Naive thymus-derived CD4-positive, alpha-beta T cell (primary cell): ENCODE measurements at regions not wholly inside any gene's neighbourhood (a gene's known extent, or its start where the extent isn't known, plus 50 kb on each side); places are given as distances from the start of the nearest gene placed in this dataset.

Source experiments
- ATAC-seq: fragments of 150-1000 bp; cut with Tn5 transposase; 2 replicates; pipeline ENCODE4 v1.10.0; 2021; ENCODE audit warnings: mild to moderate bottlenecking, moderate library complexity
- CTCF ChIA-PET: fragments of 350-600 bp; sonication (Branson Sonifier 250); formaldehyde crosslinking; loops from one replicate; lab custom pipeline; 2021; ENCODE audit warnings: antibody characterized with exemption; lab: Charles Lee
- POLR2A ChIA-PET: fragments of 350-600 bp; sonication (Branson Sonifier 250); formaldehyde crosslinking; loops from one replicate; lab custom pipeline; 2021; ENCODE audit warnings: antibody characterized with exemption, inconsistent platforms; lab: Charles Lee
- DNase-seq, 9 donors: peaks; one replicate each; pipeline versions ENCODE4 v3.0.0 to v3.0.0-alpha.2; 2020 to 2022; ENCODE audit warnings: mixed read lengths in 1 of 9
- H3K27ac ChIP-seq: one replicate; pipeline ENCODE4 v1.7.0; 2013; ENCODE audit warnings: mild to moderate bottlenecking, low read depth, low read length, moderate library complexity
- H3K27me3 ChIP-seq, 2 donors: one replicate each; pipeline ENCODE4 v1.7.0; 2013; ENCODE audit warnings: low read length in 2 of 2, mild to moderate bottlenecking in 2 of 2, moderate library complexity in 2 of 2; ENCODE audit not compliant: control insufficient read depth in 2 of 2, insufficient read depth in 2 of 2
- H3K36me3 ChIP-seq, 3 experiments: 1 replicate in 2 of 3; 2 replicates in 1 of 3; pipeline ENCODE4 v1.7.0; 2013; ENCODE audit warnings: low read length in 3 of 3, mild to moderate bottlenecking in 3 of 3, moderate library complexity in 1 of 3; ENCODE audit not compliant: insufficient read depth in 3 of 3, control insufficient read depth in 2 of 3
- H3K4me1 ChIP-seq, 2 donors: one replicate each; pipeline ENCODE4 v1.7.0; 2013; ENCODE audit warnings: low read length in 2 of 2, mild to moderate bottlenecking in 2 of 2, moderate library complexity in 1 of 2; ENCODE audit not compliant: control insufficient read depth in 2 of 2, insufficient read depth in 2 of 2
- H3K4me3 ChIP-seq: 2 replicates; pipeline ENCODE4 v1.7.0; 2013; ENCODE audit warnings: mild to moderate bottlenecking, low read length
- H3K9me3 ChIP-seq, 3 experiments: 1 replicate in 2 of 3; 2 replicates in 1 of 3; pipeline ENCODE4 v1.7.0; 2013; ENCODE audit warnings: low read length in 3 of 3; ENCODE audit not compliant: control insufficient read depth in 2 of 3
- H3K27ac Mint-ChIP-seq, 9 donors: one replicate each; pipeline ENCODE4 v1.8.0; 2020 to 2022; ENCODE audit warnings: mixed read lengths in 9 of 9, mild to moderate bottlenecking in 8 of 9, moderate library complexity in 5 of 9, inconsistent platforms in 2 of 9
- H3K27me3 Mint-ChIP-seq, 5 donors: one replicate each; pipeline ENCODE4 v1.8.0; 2021 to 2022; ENCODE audit warnings: mixed read lengths in 5 of 5, mild to moderate bottlenecking in 1 of 5
- H3K36me3 Mint-ChIP-seq, 5 donors: one replicate each; pipeline ENCODE4 v1.8.0; 2020 to 2022; ENCODE audit warnings: mixed read lengths in 5 of 5, mild to moderate bottlenecking in 3 of 5, inconsistent platforms in 1 of 5
- H3K4me1 Mint-ChIP-seq, 7 donors: one replicate each; pipeline ENCODE4 v1.8.0; 2020 to 2022; ENCODE audit warnings: mixed read lengths in 7 of 7, mild to moderate bottlenecking in 3 of 7, inconsistent platforms in 1 of 7
- H3K4me3 Mint-ChIP-seq, 10 donors: one replicate each; pipeline ENCODE4 v1.8.0; 2020 to 2022; ENCODE audit warnings: mild to moderate bottlenecking in 10 of 10, mixed read lengths in 10 of 10, moderate library complexity in 6 of 10, inconsistent platforms in 2 of 10
- H3K9me3 Mint-ChIP-seq, 11 donors: one replicate each; pipeline ENCODE4 v1.8.0; 2020 to 2022; ENCODE audit warnings: mixed read lengths in 11 of 11, mild to moderate bottlenecking in 4 of 11, inconsistent platforms in 1 of 11, moderate library complexity in 1 of 11
- intact Hi-C, 2 donors: fragments of 100-400 bp; cut with micrococcal nuclease; formaldehyde crosslinking; loops; one replicate each; pipeline ENCODE4 v1.15.1; 2023

DNA sequence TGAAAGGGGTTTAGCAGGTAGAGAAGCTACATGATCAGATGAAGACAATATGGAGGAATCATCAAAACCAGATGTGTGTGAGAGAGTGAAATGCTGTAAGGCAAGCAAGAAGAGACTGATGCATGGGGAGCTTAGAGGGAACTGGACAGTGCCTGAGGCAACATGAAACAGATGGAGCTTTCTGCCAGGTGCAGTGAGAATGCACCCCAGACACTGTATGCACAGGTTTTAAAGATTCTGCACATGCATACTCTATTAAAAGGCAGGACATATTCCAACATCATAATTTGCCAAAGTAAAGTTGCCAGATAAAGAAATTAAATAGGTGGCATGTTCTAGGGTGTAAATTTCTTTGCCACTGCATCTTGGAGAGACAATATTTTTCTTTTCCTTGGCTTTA lies 200.1 kb downstream of the AMY1C start:
- Histone ChIP-seq H3K27me3 (no peaks in the 10 kb centered on the region), H3K36me3 (no peaks in the 10 kb centered on the region), H3K4me1 (no peaks in the 10 kb centered on the region), H3K27ac (no peak overlapping the region), H3K9me3 (no peaks in the 10 kb centered on the region), H3K4me3 (no peak overlapping the region)
- Mint-ChIP-seq H3K27me3 (no peaks in the 10 kb centered on the region), H3K4me1 (no peaks in the 10 kb centered on the region), H3K36me3 (no peaks in the 10 kb centered on the region), H3K4me3 (no peak overlapping the region), H3K27ac (no peak overlapping the region), H3K9me3 (peaks cover 0 to 7% (median 0%) of the 10 kb centered on the region in 11 donors)
- no peak for ATAC-seq
- DNase-seq, result no peak
- intact Hi-C loops, result no loop called here
- POLR2A ChIA-PET, result no interaction called here
- CTCF ChIA-PET, result no interaction called here

GRCh38 chr1:103953386-103953785 lies 203.7 kb downstream of the AMY1C start:
- H3K36me3 Mint-ChIP-seq, result no peaks in the 10 kb centered on the region
- CTCF ChIA-PET, result no interaction called here
- no peak for DNase-seq
- no peak overlapping the region for H3K4me3 ChIP-seq
- H3K27ac ChIP-seq, result no peak overlapping the region
- H3K4me3 Mint-ChIP-seq, result no peak overlapping the region
- H3K27ac Mint-ChIP-seq, result no peak overlapping the region
- POLR2A ChIA-PET, result no interaction called here
- H3K4me1 Mint-ChIP-seq, result no peaks in the 10 kb centered on the region
- intact Hi-C loops, result no loop called here
- no peaks in the 10 kb centered on the region for H3K9me3 ChIP-seq
- H3K4me1 ChIP-seq, result no peaks in the 10 kb centered on the region
- H3K27me3 ChIP-seq, result no peaks in the 10 kb centered on the region
- no peak for ATAC-seq
- H3K36me3 ChIP-seq, result no peaks in the 10 kb centered on the region
- H3K9me3 Mint-ChIP-seq, result peaks cover 0 to 9% (median 2%) of the 10 kb centered on the region in 11 donors
- no peaks in the 10 kb centered on the region for H3K27me3 Mint-ChIP-seq

DNA sequence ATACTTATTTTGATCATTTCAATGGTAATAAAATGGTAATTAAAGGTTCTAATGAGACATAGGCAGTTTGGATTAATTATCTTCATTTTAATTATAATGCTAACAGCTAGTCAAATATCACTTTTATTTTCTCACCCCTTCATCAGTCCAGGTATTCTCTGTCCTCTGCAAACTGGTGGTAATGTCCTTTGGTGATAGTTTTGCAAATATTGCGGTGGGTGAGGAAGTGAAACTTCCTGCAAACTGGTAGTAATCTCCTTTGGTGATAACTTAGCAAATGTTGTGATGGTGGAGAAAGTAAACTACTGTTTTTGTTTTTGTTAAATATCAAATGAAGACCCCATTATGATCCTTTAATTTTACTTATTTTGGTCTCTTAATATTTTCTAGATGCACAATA lies 209.0 kb downstream of the AMY1C start:
- DNase-seq (no peak), ATAC-seq (no peak)
- H3K4me3 ChIP-seq, result no peak overlapping the region
- peaks cover 0 to 17% (median 5%) of the 10 kb centered on the region in 11 donors for H3K9me3 Mint-ChIP-seq
- H3K27ac ChIP-seq, result no peak overlapping the region
- CTCF ChIA-PET, result no interaction called here
- POLR2A ChIA-PET, result no interaction called here
- H3K36me3 Mint-ChIP-seq, result no peaks in the 10 kb centered on the region
- intact Hi-C loops, result no loop called here
- no peaks in the 10 kb centered on the region for H3K27me3 ChIP-seq
- no peaks in the 10 kb centered on the region for H3K4me1 ChIP-seq
- H3K4me3 Mint-ChIP-seq, result no peak overlapping the region
- H3K27ac Mint-ChIP-seq, result no peak overlapping the region
- no peaks in the 10 kb centered on the region for H3K36me3 ChIP-seq
- H3K4me1 Mint-ChIP-seq, result no peaks in the 10 kb centered on the region
- peaks cover 0 to 16% (median 4%) of the 10 kb centered on the region in 3 experiments for H3K9me3 ChIP-seq
- H3K27me3 Mint-ChIP-seq, result no peaks in the 10 kb centered on the region

DNA sequence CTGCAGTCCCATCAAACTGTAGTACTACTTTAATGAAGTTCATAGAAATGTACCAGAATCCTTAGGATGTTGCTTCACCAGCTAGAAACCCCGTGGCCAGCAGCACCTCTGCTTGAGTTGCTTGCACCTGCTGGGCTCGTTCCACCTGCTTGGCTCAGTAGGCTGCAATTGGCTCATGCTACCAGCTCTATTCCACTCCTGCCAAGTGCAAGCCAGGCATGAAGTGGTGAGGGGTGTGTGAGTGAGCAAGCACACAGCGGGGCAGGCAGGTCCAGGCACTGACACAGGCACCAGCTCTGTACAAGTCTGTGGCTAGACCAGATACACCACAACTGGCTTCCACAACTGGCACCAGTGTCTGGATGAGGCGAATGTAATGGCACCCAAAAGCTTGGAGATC lies 209.9 kb downstream of the AMY1C start:
- H3K4me3 ChIP-seq, result no peak overlapping the region
- ChIA-PET CTCF (no interaction called here), POLR2A (no interaction called here)
- DNase-seq (no peak), ATAC-seq (no peak)
- no peak overlapping the region for H3K27ac ChIP-seq
- no peaks in the 10 kb centered on the region for H3K4me1 ChIP-seq
- H3K27me3 ChIP-seq, result no peaks in the 10 kb centered on the region
- H3K36me3 ChIP-seq, result no peaks in the 10 kb centered on the region
- intact Hi-C loops, result no loop called here
- Mint-ChIP-seq H3K4me3 (no peak overlapping the region), H3K4me1 (no peaks in the 10 kb centered on the region), H3K27me3 (no peaks in the 10 kb centered on the region), H3K9me3 (peaks cover 0 to 17% (median 5%) of the 10 kb centered on the region in 11 donors), H3K36me3 (no peaks in the 10 kb centered on the region), H3K27ac (no peak overlapping the region)
- H3K9me3 ChIP-seq, result peaks cover 0 to 16% (median 4%) of the 10 kb centered on the region in 3 experiments

- Mint-ChIP-seq H3K27me3 (no peaks in the 10 kb centered on the region), H3K27ac (no peak overlapping the region), H3K4me1 (no peaks in the 10 kb centered on the region), H3K9me3 (peaks cover 0 to 17% (median 5%) of the 10 kb centered on the region in 11 donors), H3K36me3 (no peaks in the 10 kb centered on the region), H3K4me3 (no peak overlapping the region)
- peaks cover 0 to 16% (median 4%) of the 10 kb centered on the region in 3 experiments for H3K9me3 ChIP-seq
- no peak overlapping the region for H3K27ac ChIP-seq
- intact Hi-C loops, result no loop called here
- ChIA-PET CTCF (no interaction called here), POLR2A (no interaction called here)
- no peaks in the 10 kb centered on the region for H3K4me1 ChIP-seq
- no peak for ATAC-seq
- H3K36me3 ChIP-seq, result no peaks in the 10 kb centered on the region
- H3K27me3 ChIP-seq, result no peaks in the 10 kb centered on the region
- no peak for DNase-seq
- no peak overlapping the region for H3K4me3 ChIP-seq
Observed at GRCh38 chr1:103960045-103960444, 210.3 kb downstream of the AMY1C start.

DNA sequence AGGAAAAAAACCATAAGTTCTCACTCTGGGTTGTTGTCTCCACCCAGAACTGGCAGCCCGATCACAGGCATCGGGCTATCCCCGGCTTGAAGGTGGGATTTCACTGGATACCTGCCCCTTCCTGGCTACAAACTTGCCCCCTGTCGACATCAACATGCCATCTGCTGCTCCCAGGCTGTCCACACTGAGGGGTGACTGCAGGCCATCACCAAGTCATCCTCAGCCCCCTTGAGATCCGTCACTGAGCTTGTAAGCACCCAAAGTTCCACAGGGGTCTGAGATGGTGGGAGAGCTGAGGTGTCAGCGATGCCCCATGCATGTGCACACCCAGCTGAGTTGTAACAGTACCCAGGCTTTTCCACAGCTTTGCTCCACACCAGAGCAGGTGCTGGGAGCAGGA lies 211.0 kb downstream of the AMY1C start:
- no peak overlapping the region for H3K4me3 ChIP-seq
- Mint-ChIP-seq H3K9me3 (peaks cover 0 to 17% (median 6%) of the 10 kb centered on the region in 11 donors), H3K27ac (no peak overlapping the region), H3K36me3 (no peaks in the 10 kb centered on the region), H3K4me3 (no peak overlapping the region), H3K27me3 (no peaks in the 10 kb centered on the region), H3K4me1 (no peaks in the 10 kb centered on the region)
- ATAC-seq, result no peak
- peaks cover 0 to 16% (median 4%) of the 10 kb centered on the region in 3 experiments for H3K9me3 ChIP-seq
- H3K4me1 ChIP-seq, result no peaks in the 10 kb centered on the region
- H3K27me3 ChIP-seq, result no peaks in the 10 kb centered on the region
- DNase-seq, result no peak
- intact Hi-C loops, result no loop called here
- ChIA-PET POLR2A (no interaction called here), CTCF (no interaction called here)
- H3K27ac ChIP-seq, result no peak overlapping the region
- H3K36me3 ChIP-seq, result no peaks in the 10 kb centered on the region

GRCh38 chr1:103986792-103987191 lies 237.1 kb downstream of the AMY1C start:
- CTCF ChIA-PET, result no interaction called here
- no peaks in the 10 kb centered on the region for H3K27me3 Mint-ChIP-seq
- no peaks in the 10 kb centered on the region for H3K4me1 Mint-ChIP-seq
- no peaks in the 10 kb centered on the region for H3K36me3 ChIP-seq
- DNase-seq (no peak), ATAC-seq (no peak)
- no peak overlapping the region for H3K27ac Mint-ChIP-seq
- no peak overlapping the region for H3K4me3 ChIP-seq
- peaks cover 2 to 26% (median 9%) of the 10 kb centered on the region in 11 donors for H3K9me3 Mint-ChIP-seq
- H3K4me3 Mint-ChIP-seq, result no peak overlapping the region
- H3K9me3 ChIP-seq, result no peaks in the 10 kb centered on the region
- no peak overlapping the region for H3K27ac ChIP-seq
- peaks cover 0 to 5% (median 0%) of the 10 kb centered on the region in 5 donors for H3K36me3 Mint-ChIP-seq
- no peaks in the 10 kb centered on the region for H3K27me3 ChIP-seq
- intact Hi-C loops, result no loop called here
- no peaks in the 10 kb centered on the region for H3K4me1 ChIP-seq
- POLR2A ChIA-PET, result no interaction called here
